GM18867 (cell line): ENCODE measurements at regions not wholly inside any gene's neighbourhood (a gene's known extent, or its start where the extent isn't known, plus 50 kb on each side); places are given as distances from the start of the nearest gene placed in this dataset.

Experiments
- ATAC-seq: cut with Tn5 transposase; IDR thresholded peaks from one replicate; pipeline ENCODE4 v1.9.1; 2021; ENCODE audit warnings: mild to moderate bottlenecking, moderate library complexity; ENCODE audit not compliant: unreplicated experiment

GRCh38 chr3:147582642-147583041 is 173.5 kb downstream of the ZIC1 start:
- ATAC-seq, result no peak

- ATAC-seq, result no peak
These were observed 179.9 kb downstream of the ZIC1 start for GRCh38 chr3:147589016-147589415.

GRCh38 chr3:147604136-147604535 is 195.0 kb downstream of the ZIC1 start:
- ATAC-seq, result no peak

- ATAC-seq, result peak; percentile 92
These were observed 204.6 kb downstream of the ZIC1 start for GRCh38 chr3:147613725-147614124.

- ATAC-seq, result peak; percentile 38
These were observed 205.0 kb downstream of the ZIC1 start for GRCh38 chr3:147614210-147614609.

- no peak for ATAC-seq
These were observed 205.9 kb downstream of the ZIC1 start for GRCh38 chr3:147615035-147615434.

- no peak for ATAC-seq
These were observed 207.9 kb downstream of the ZIC1 start for GRCh38 chr3:147616998-147617619.

GRCh38 chr3:147618691-147619090 is 209.5 kb downstream of the ZIC1 start:
- ATAC-seq, result no peak

- no peak for ATAC-seq
These were observed 210.9 kb downstream of the ZIC1 start for GRCh38 chr3:147619921-147620560.

- no peak for ATAC-seq
These were observed 211.7 kb downstream of the ZIC1 start for GRCh38 chr3:147620906-147621305.

GRCh38 chr3:147630921-147631415 is 221.8 kb downstream of the ZIC1 start:
- ATAC-seq, result no peak

- ATAC-seq, result no peak
These were observed 231.6 kb downstream of the ZIC1 start for GRCh38 chr3:147640781-147641180.

- no peak for ATAC-seq
These were observed 236.6 kb downstream of the ZIC1 start for GRCh38 chr3:147645761-147646160.

GRCh38 chr3:147649475-147649874 is 240.3 kb downstream of the ZIC1 start:
- no peak for ATAC-seq

GRCh38 chr3:147651107-147651778 is 242.1 kb downstream of the ZIC1 start:
- ATAC-seq, result peak; percentile 39

- ATAC-seq, result no peak
These were observed 243.6 kb downstream of the ZIC1 start for GRCh38 chr3:147652651-147653366.

- ATAC-seq, result no peak
These were observed 244.3 kb downstream of the ZIC1 start for GRCh38 chr3:147653367-147653923.

GRCh38 chr3:147654827-147655226 is 245.7 kb downstream of the ZIC1 start:
- no peak for ATAC-seq

- no peak for ATAC-seq
These were observed 246.1 kb downstream of the ZIC1 start for GRCh38 chr3:147655236-147655635.

- no peak for ATAC-seq
These were observed 246.9 kb downstream of the ZIC1 start for GRCh38 chr3:147656023-147656422.

GRCh38 chr3:147661916-147662315 is 252.8 kb downstream of the ZIC1 start:
- no peak for ATAC-seq
